Femur (tissue), 1 donor: ENCODE measurements at regions not wholly inside any gene's neighbourhood (a gene's known extent, or its start where the extent isn't known, plus 50 kb on each side); places are given as distances from the start of the nearest gene placed in this dataset.

ENCODE experiments used
- DNase-seq: peaks from one replicate; pipeline ENCODE4 v3.0.0-alpha.2; 2017

GRCh38 chr12:19834592-19834991, 395.3 kb downstream of the AEBP2 start:
- no peak for DNase-seq

GRCh38 chr12:19836056-19836455, 396.8 kb downstream of the AEBP2 start:
- DNase-seq, result no peak

GRCh38 chr12:19836456-19836855, 397.2 kb downstream of the AEBP2 start:
- no peak for DNase-seq

GRCh38 chr12:19837543-19837942, 398.3 kb downstream of the AEBP2 start:
- no peak for DNase-seq

- DNase-seq, result no peak
These were observed 402.2 kb downstream of the AEBP2 start for GRCh38 chr12:19841451-19841850.

GRCh38 chr12:19842116-19842515, 402.8 kb downstream of the AEBP2 start:
- no peak for DNase-seq

GRCh38 chr12:19844224-19844623, 404.9 kb downstream of the AEBP2 start:
- DNase-seq, result no peak

GRCh38 chr12:19846574-19846973, 407.3 kb downstream of the AEBP2 start:
- no peak for DNase-seq

GRCh38 chr12:19847294-19848059, 408.2 kb downstream of the AEBP2 start:
- no peak for DNase-seq

GRCh38 chr12:19848421-19848820, 409.1 kb downstream of the AEBP2 start:
- no peak for DNase-seq

- no peak for DNase-seq
These were observed 409.9 kb downstream of the AEBP2 start for GRCh38 chr12:19849208-19849607.

- DNase-seq, result peak; percentile 51
These were observed 411.2 kb downstream of the AEBP2 start for GRCh38 chr12:19850346-19851065.

GRCh38 chr12:19852100-19852855, 413.0 kb downstream of the AEBP2 start:
- no peak for DNase-seq

GRCh38 chr12:19855851-19856250, 416.6 kb downstream of the AEBP2 start:
- no peak for DNase-seq

- no peak for DNase-seq
These were observed 417.1 kb downstream of the AEBP2 start for GRCh38 chr12:19856389-19856788.

- no peak for DNase-seq
These were observed 417.9 kb downstream of the AEBP2 start for GRCh38 chr12:19857204-19857603.

- no peak for DNase-seq
These were observed 427.9 kb downstream of the AEBP2 start for GRCh38 chr12:19867151-19867550.

GRCh38 chr12:19867970-19868369, 428.7 kb downstream of the AEBP2 start:
- DNase-seq, result no peak

- DNase-seq, result no peak
These were observed 430.1 kb downstream of the AEBP2 start for GRCh38 chr12:19869413-19869812.

GRCh38 chr12:19872621-19873540, 433.6 kb downstream of the AEBP2 start:
- no peak for DNase-seq

- no peak for DNase-seq
These were observed 440.8 kb downstream of the AEBP2 start for GRCh38 chr12:19880076-19880475.

GRCh38 chr12:19880721-19881120, 441.4 kb downstream of the AEBP2 start:
- no peak for DNase-seq

GRCh38 chr12:19882346-19882745, 443.1 kb downstream of the AEBP2 start:
- peak; percentile 39 for DNase-seq
